Endothelial cell of hepatic sinusoid (primary cell): ENCODE measurements at regions not wholly inside any gene's neighbourhood (a gene's known extent, or its start where the extent isn't known, plus 50 kb on each side); places are given as distances from the start of the nearest gene placed in this dataset.

ENCODE experiments used
- in situ Hi-C: cut with HindIII; loops from 2 replicates; pipeline ENCODE4 v1.10.0; 2017; ENCODE audit warnings: low sequenced_read_pairs

GRCh38 chr15:62802612-62803011 lies 239.9 kb upstream of the TPM1 start:
- in situ Hi-C loops, result no loop called here

- in situ Hi-C loops, result no loop called here
Measured at GRCh38 chr15:62803856-62804400, 238.6 kb upstream of the TPM1 start.

GRCh38 chr15:62805502-62805901 lies 237.0 kb upstream of the TPM1 start:
- in situ Hi-C loops, result no loop called here

GRCh38 chr15:62807539-62808130 lies 234.9 kb upstream of the TPM1 start:
- in situ Hi-C loops, result no loop called here

- in situ Hi-C loops, result no loop called here
Measured at GRCh38 chr15:62809115-62809967, 233.2 kb upstream of the TPM1 start.

- in situ Hi-C loops, result no loop called here
Measured at GRCh38 chr15:62809968-62810260, 232.6 kb upstream of the TPM1 start.

GRCh38 chr15:62812515-62812835 lies 230.1 kb upstream of the TPM1 start:
- in situ Hi-C loops, result no loop called here

GRCh38 chr15:62816342-62817069 lies 226.0 kb upstream of the TPM1 start:
- in situ Hi-C loops, result no loop called here

GRCh38 chr15:62818691-62819090 lies 223.9 kb upstream of the TPM1 start:
- in situ Hi-C loops, result no loop called here

- in situ Hi-C loops, result no loop called here
Measured at GRCh38 chr15:62821384-62822131, 221.0 kb upstream of the TPM1 start.

- in situ Hi-C loops, result no loop called here
Measured at GRCh38 chr15:62822228-62822627, 220.3 kb upstream of the TPM1 start.

GRCh38 chr15:62823561-62823960 lies 219.0 kb upstream of the TPM1 start:
- in situ Hi-C loops, result no loop called here

- in situ Hi-C loops, result no loop called here
Measured at GRCh38 chr15:62824111-62825015, 218.2 kb upstream of the TPM1 start.

- in situ Hi-C loops, result no loop called here
Measured at GRCh38 chr15:62825191-62825590, 217.4 kb upstream of the TPM1 start.

GRCh38 chr15:62826561-62826960 lies 216.0 kb upstream of the TPM1 start:
- in situ Hi-C loops, result no loop called here

GRCh38 chr15:62828364-62828763 lies 214.2 kb upstream of the TPM1 start:
- in situ Hi-C loops, result no loop called here

- in situ Hi-C loops, result loop anchor here (5.0 to 10.0 kb wide), 2 partner anchors 50 to 563 kb away; no protein-coding TSS in a partner anchor
Measured at GRCh38 chr15:62832231-62832630, 210.3 kb upstream of the TPM1 start.

GRCh38 chr15:62833646-62834045 lies 208.9 kb upstream of the TPM1 start:
- in situ Hi-C loops, result loop anchor here (5.0 to 10.0 kb wide), 2 partner anchors 49 to 561 kb away; no protein-coding TSS in a partner anchor

GRCh38 chr15:62834686-62835329 lies 207.7 kb upstream of the TPM1 start:
- in situ Hi-C loops, result loop anchor here (5.0 to 10.0 kb wide), 2 partner anchors 47 to 560 kb away; no protein-coding TSS in a partner anchor
